T-cell (primary cell): ENCODE measurements at regions not wholly inside any gene's neighbourhood (a gene's known extent, or its start where the extent isn't known, plus 50 kb on each side); places are given as distances from the start of the nearest gene placed in this dataset.
A peak's percentile ranks its signal among the peaks of the same experiment; 100 is the strongest.

Experiments used
- ATAC-seq, 4 experiments: fragments of 200-7000 bp in 3 of 4; fragments of 150-1000 bp in 1 of 4; cut with Tn5 transposase; replicated peaks in 1 of 4; 1 replicate in 3 of 4; 2 replicates in 1 of 4; pipeline ENCODE4 v1.10.0; 2021; ENCODE audit warnings: moderate library complexity in 3 of 4, mild to moderate bottlenecking in 2 of 4, moderate number of reproducible peaks in 1 of 4
- CTCF ChIA-PET, 2 donors: fragments of 300-600 bp; sonication (Branson Sonifier 250); formaldehyde crosslinking; loops; one replicate each; lab custom pipeline; 2022; ENCODE audit warnings: antibody characterized with exemption in 2 of 2; lab: Charles Lee
- POLR2A ChIA-PET, 2 donors: fragments of 300-600 bp; sonication (Branson Sonifier 250); formaldehyde crosslinking; loops; one replicate each; lab custom pipeline; 2022; ENCODE audit warnings: antibody characterized with exemption in 2 of 2; lab: Charles Lee
- DNase-seq, 35 experiments: peaks; one replicate each; pipeline versions ENCODE4 v3.0.0 to v3.0.0-alpha.2; 2013 to 2023
- H3K27ac ChIP-seq: one replicate; pipeline ENCODE4 v1.5.1; 2013; ENCODE audit warnings: low read length
- H3K27me3 ChIP-seq, 2 experiments: replicated peaks in 1 of 2; 1 replicate in 1 of 2; 2 replicates in 1 of 2; pipeline versions ENCODE4 v1.6.1 to v1.7.0; 2013; ENCODE audit warnings: low read length in 1 of 2, mixed read lengths in 1 of 2; ENCODE audit not compliant: control insufficient read depth in 2 of 2, insufficient read depth in 2 of 2; ENCODE audit errors: extremely low read depth in 1 of 2
- H3K36me3 ChIP-seq, 2 donors: 1 replicate in 1 of 2; 2 replicates in 1 of 2; pipeline versions ENCODE4 v1.6.1 to v1.7.0; 2013; ENCODE audit warnings: low read length in 1 of 2; ENCODE audit not compliant: control insufficient read depth in 2 of 2, insufficient read depth in 1 of 2; ENCODE audit errors: extremely low read depth in 1 of 2
- H3K4me1 ChIP-seq, 2 experiments: 1 replicate in 1 of 2; 2 replicates in 1 of 2; pipeline versions ENCODE4 v1.6.1 to v1.7.0; 2013; ENCODE audit warnings: low read length in 2 of 2, mixed read lengths in 1 of 2; ENCODE audit not compliant: insufficient read depth in 2 of 2, control insufficient read depth in 1 of 2; ENCODE audit errors: extremely low read depth in 1 of 2
- H3K4me3 ChIP-seq, 2 donors: 1 replicate in 1 of 2; 2 replicates in 1 of 2; pipeline versions ENCODE4 v1.5.1 to v1.7.0; 2013; ENCODE audit warnings: mild to moderate bottlenecking in 2 of 2, low read length in 1 of 2, moderate library complexity in 1 of 2; ENCODE audit not compliant: control insufficient read depth in 1 of 2; ENCODE audit errors: extremely low read depth in 1 of 2
- H3K9me3 ChIP-seq: 2 replicates; pipeline ENCODE4 v1.7.0; 2013
- H3K27ac Mint-ChIP-seq, 2 donors: one replicate each; pipeline ENCODE4 v1.8.0; 2020 to 2021; ENCODE audit warnings: mild to moderate bottlenecking in 2 of 2, mixed read lengths in 2 of 2
- H3K27me3 Mint-ChIP-seq, 2 donors: one replicate each; pipeline ENCODE4 v1.8.0; 2021 to 2022; ENCODE audit warnings: mixed read lengths in 2 of 2
- H3K36me3 Mint-ChIP-seq: one replicate; pipeline ENCODE4 v1.8.0; 2021; ENCODE audit warnings: mixed read lengths
- H3K4me1 Mint-ChIP-seq, 3 donors: one replicate each; pipeline ENCODE4 v1.8.0; 2020 to 2022; ENCODE audit warnings: mixed read lengths in 3 of 3, mild to moderate bottlenecking in 1 of 3
- H3K4me3 Mint-ChIP-seq, 3 donors: one replicate each; pipeline ENCODE4 v1.8.0; 2020 to 2022; ENCODE audit warnings: mild to moderate bottlenecking in 3 of 3, mixed read lengths in 3 of 3, moderate library complexity in 3 of 3
- H3K9me3 Mint-ChIP-seq, 3 donors: one replicate each; pipeline ENCODE4 v1.8.0; 2020 to 2022; ENCODE audit warnings: mixed read lengths in 3 of 3
- WGBS: methylation state at CpG from one replicate; pipeline ENCODE4 v1.1.5; 2013; ENCODE audit warnings: missing lambda C conversion rate; ENCODE audit not compliant: insufficient coverage; 5-methylcytosine and 5-hydroxymethylcytosine counted together

GRCh38 chr6:156087487-156087886, 631.8 kb upstream of the NOX3 start:
- no peak overlapping the region for H3K27ac ChIP-seq
- CTCF ChIA-PET = no interaction called here

GRCh38 chr6:156082012-156082411, 626.4 kb upstream of the NOX3 start:
- ATAC-seq (no peak), DNase-seq (no peak)
- Mint-ChIP-seq H3K4me1 (no peaks in the 10 kb centered on the region), H3K27me3 (no peaks in the 10 kb centered on the region), H3K27ac (no peak overlapping the region), H3K36me3 (peaks cover 12% of the 10 kb centered on the region), H3K4me3 (no peak overlapping the region), H3K9me3 (peaks cover 2 to 9% (median 3%) of the 10 kb centered on the region in 3 donors)
- H3K4me3 ChIP-seq = no peak overlapping the region
- no peaks in the 10 kb centered on the region for H3K4me1 ChIP-seq
- no peaks in the 10 kb centered on the region for H3K9me3 ChIP-seq
- no peaks in the 10 kb centered on the region for H3K36me3 ChIP-seq
- no CpG with 5 or more reads among the region's 3 CpGs for WGBS
- no peak overlapping the region for H3K27ac ChIP-seq
- ChIA-PET POLR2A (no interaction called here), CTCF (no interaction called here)
- no peaks in the 10 kb centered on the region for H3K27me3 ChIP-seq

More at GRCh38 chr6:156087487-156087886, 631.8 kb upstream of the NOX3 start:
- no peaks in the 10 kb centered on the region for H3K36me3 ChIP-seq
- H3K4me3 Mint-ChIP-seq = no peak overlapping the region
- H3K27me3 ChIP-seq = no peaks in the 10 kb centered on the region
- ATAC-seq = no peak
- H3K4me1 Mint-ChIP-seq = peaks cover 0 to 2% (median 0%) of the 10 kb centered on the region in 3 donors
- no peaks in the 10 kb centered on the region for H3K4me1 ChIP-seq
- peaks cover 28% of the 10 kb centered on the region for H3K36me3 Mint-ChIP-seq
- H3K9me3 ChIP-seq = no peaks in the 10 kb centered on the region
- H3K9me3 Mint-ChIP-seq = peaks cover 31 to 45% (median 42%) of the 10 kb centered on the region in 3 donors
- no peaks in the 10 kb centered on the region for H3K27me3 Mint-ChIP-seq
- POLR2A ChIA-PET = no interaction called here
- H3K27ac Mint-ChIP-seq = no peak overlapping the region
- DNase-seq = no peak
- no peak overlapping the region for H3K4me3 ChIP-seq

- WGBS = no CpG with 5 or more reads among the region's 1 CpG
- Mint-ChIP-seq H3K27me3 (no peaks in the 10 kb centered on the region), H3K9me3 (peaks cover 0 to 4% (median 0%) of the 10 kb centered on the region in 3 donors), H3K4me1 (no peaks in the 10 kb centered on the region), H3K4me3 (no peak overlapping the region), H3K36me3 (peaks cover 8% of the 10 kb centered on the region), H3K27ac (no peak overlapping the region)
- POLR2A ChIA-PET = no interaction called here
- Histone ChIP-seq H3K4me1 (no peaks in the 10 kb centered on the region), H3K27ac (no peak overlapping the region), H3K9me3 (no peaks in the 10 kb centered on the region), H3K36me3 (no peaks in the 10 kb centered on the region), H3K4me3 (no peak overlapping the region), H3K27me3 (no peaks in the 10 kb centered on the region)
- no peak for DNase-seq
- CTCF ChIA-PET = no interaction called here
- ATAC-seq = no peak
Observed at GRCh38 chr6:156080371-156080770, 624.7 kb upstream of the NOX3 start.

- Histone ChIP-seq H3K9me3 (no peaks in the 10 kb centered on the region), H3K4me1 (no peaks in the 10 kb centered on the region), H3K36me3 (no peaks in the 10 kb centered on the region), H3K27ac (no peak overlapping the region), H3K27me3 (peaks cover 0 to 2% of the 10 kb centered on the region in 2 experiments), H3K4me3 (no peak overlapping the region)
- peaks cover 5% of the 10 kb centered on the region for H3K36me3 Mint-ChIP-seq
- peaks cover 0 to 2% (median 0%) of the 10 kb centered on the region in 3 donors for H3K4me1 Mint-ChIP-seq
- peak in 1 of 35 experiments; percentile 8 for DNase-seq
- ATAC-seq = no peak
- WGBS = 65% methylated on average over 4 of the region's 4 CpGs
- no peak overlapping the region for H3K4me3 Mint-ChIP-seq
- H3K9me3 Mint-ChIP-seq = no peaks in the 10 kb centered on the region
- CTCF ChIA-PET = no interaction called here
- POLR2A ChIA-PET = no interaction called here
- H3K27ac Mint-ChIP-seq = no peak overlapping the region
- H3K27me3 Mint-ChIP-seq = no peaks in the 10 kb centered on the region
Observed at GRCh38 chr6:156068881-156069280, 613.2 kb upstream of the NOX3 start.

- Mint-ChIP-seq H3K9me3 (no peaks in the 10 kb centered on the region), H3K4me1 (peaks cover 0 to 2% (median under 1%) of the 10 kb centered on the region in 3 donors), H3K4me3 (no peak overlapping the region), H3K27ac (no peak overlapping the region), H3K36me3 (peaks cover 5% of the 10 kb centered on the region), H3K27me3 (no peaks in the 10 kb centered on the region)
- Histone ChIP-seq H3K4me1 (no peaks in the 10 kb centered on the region), H3K27ac (no peak overlapping the region), H3K36me3 (no peaks in the 10 kb centered on the region), H3K4me3 (no peak overlapping the region), H3K9me3 (no peaks in the 10 kb centered on the region), H3K27me3 (peaks cover 0 to 2% of the 10 kb centered on the region in 2 experiments)
- no peak for ATAC-seq
- no peak for DNase-seq
- ChIA-PET CTCF (no interaction called here), POLR2A (no interaction called here)
- 90% methylated on average over 2 of the region's 3 CpGs for WGBS
Observed at GRCh38 chr6:156065849-156066248, 610.2 kb upstream of the NOX3 start.

GRCh38 chr6:156062091-156062563, 606.5 kb upstream of the NOX3 start:
- Mint-ChIP-seq H3K4me3 (no peak overlapping the region), H3K27me3 (peaks cover 0 to 3% of the 10 kb centered on the region in 2 donors), H3K36me3 (peaks cover 5% of the 10 kb centered on the region), H3K9me3 (no peaks in the 10 kb centered on the region), H3K4me1 (peaks cover 11 to 13% (median 13%) of the 10 kb centered on the region in 3 donors), H3K27ac (no peak overlapping the region)
- Histone ChIP-seq H3K27ac (no peak overlapping the region), H3K36me3 (no peaks in the 10 kb centered on the region), H3K27me3 (no peaks in the 10 kb centered on the region), H3K4me3 (no peak overlapping the region), H3K9me3 (no peaks in the 10 kb centered on the region), H3K4me1 (peaks cover 3 to 4% of the 10 kb centered on the region in 2 experiments)
- CTCF ChIA-PET = no interaction called here
- no CpG with 5 or more reads among the region's 2 CpGs for WGBS
- ATAC-seq = no peak
- DNase-seq = no peak
- POLR2A ChIA-PET = no interaction called here

- Histone ChIP-seq H3K4me1 (peaks cover 3 to 4% of the 10 kb centered on the region in 2 experiments), H3K36me3 (no peaks in the 10 kb centered on the region), H3K4me3 (no peak overlapping the region), H3K9me3 (no peaks in the 10 kb centered on the region), H3K27me3 (no peaks in the 10 kb centered on the region), H3K27ac (no peak overlapping the region)
- ChIA-PET POLR2A (no interaction called here), CTCF (no interaction called here)
- Mint-ChIP-seq H3K4me3 (no peak overlapping the region), H3K4me1 (peaks cover 11 to 13% (median 13%) of the 10 kb centered on the region in 3 donors), H3K36me3 (peaks cover 5% of the 10 kb centered on the region), H3K27me3 (peaks cover 0 to 3% of the 10 kb centered on the region in 2 donors), H3K9me3 (peaks cover 0 to 5% (median 0%) of the 10 kb centered on the region in 3 donors), H3K27ac (no peak overlapping the region)
- WGBS = 65% methylated on average over 4 of the region's 6 CpGs
- ATAC-seq (no peak), DNase-seq (no peak)
Observed at GRCh38 chr6:156061465-156061864, 605.8 kb upstream of the NOX3 start.
